Limb (tissue), 2 donors: ENCODE measurements at regions not wholly inside any gene's neighbourhood (a gene's known extent, or its start where the extent isn't known, plus 50 kb on each side); places are given as distances from the start of the nearest gene placed in this dataset.
"Not testable (repeated sequence)": the region's sequence is repeated elsewhere in the genome, so short reads cannot be mapped to it uniquely, and the experiment has no call there.

ENCODE experiments used
- DNase-seq, 2 donors: peaks; one replicate each; pipeline ENCODE4 v3.0.0-alpha.2; 2016; ENCODE audit errors: extremely low spot score in 2 of 2

- peak in 1 of 2 donors; percentile 13 for DNase-seq
Measured at GRCh38 chr4:32929796-32930699, 2209.9 kb downstream of the PCDH7 start.

- no peak for DNase-seq
Measured at GRCh38 chr4:32930700-32931099, 2210.5 kb downstream of the PCDH7 start.

- DNase-seq: no peak
Measured at GRCh38 chr4:32931475-32931874, 2211.3 kb downstream of the PCDH7 start.

GRCh38 chr4:32932156-32932555 lies 2212.0 kb downstream of the PCDH7 start:
- no peak for DNase-seq

- not testable (repeated sequence) for DNase-seq
Measured at GRCh38 chr4:32939222-32939621, 2219.1 kb downstream of the PCDH7 start.

GRCh38 chr4:32950866-32951265 lies 2230.7 kb downstream of the PCDH7 start:
- DNase-seq: no peak

GRCh38 chr4:32958586-32958985 lies 2238.4 kb downstream of the PCDH7 start:
- no peak for DNase-seq

GRCh38 chr4:32962100-32962499 lies 2241.9 kb downstream of the PCDH7 start:
- DNase-seq: no peak

GRCh38 chr4:32985256-32985655 lies 2265.1 kb downstream of the PCDH7 start:
- no peak for DNase-seq

GRCh38 chr4:32986236-32986635 lies 2266.1 kb downstream of the PCDH7 start:
- DNase-seq: no peak

GRCh38 chr4:32987111-32987510 lies 2266.9 kb downstream of the PCDH7 start:
- DNase-seq: no peak

- DNase-seq: no peak
Measured at GRCh38 chr4:32988165-32988811, 2268.1 kb downstream of the PCDH7 start.

GRCh38 chr4:32991663-32992062 lies 2271.5 kb downstream of the PCDH7 start:
- DNase-seq: no peak

- no peak for DNase-seq
Measured at GRCh38 chr4:32994981-32995881, 2275.1 kb downstream of the PCDH7 start.

GRCh38 chr4:33013282-33013681 lies 2293.1 kb downstream of the PCDH7 start:
- no peak for DNase-seq

GRCh38 chr4:33025236-33025635 lies 2305.1 kb downstream of the PCDH7 start:
- no peak for DNase-seq

- DNase-seq: no peak
Measured at GRCh38 chr4:33029976-33030375, 2309.8 kb downstream of the PCDH7 start.

GRCh38 chr4:33031328-33031727 lies 2311.2 kb downstream of the PCDH7 start:
- DNase-seq: no peak

- no peak for DNase-seq
Measured at GRCh38 chr4:33037464-33037863, 2317.3 kb downstream of the PCDH7 start.

- no peak for DNase-seq
Measured at GRCh38 chr4:33045334-33045733, 2325.2 kb downstream of the PCDH7 start.

- DNase-seq: no peak
Measured at GRCh38 chr4:33052241-33052640, 2332.1 kb downstream of the PCDH7 start.

GRCh38 chr4:33054161-33054560 lies 2334.0 kb downstream of the PCDH7 start:
- no peak for DNase-seq
